ENCODE measurements at regions not wholly inside any gene's neighbourhood (a gene's known extent, or its start where the extent isn't known, plus 50 kb on each side); places are given as distances from the start of the nearest gene placed in this dataset.

DNA sequence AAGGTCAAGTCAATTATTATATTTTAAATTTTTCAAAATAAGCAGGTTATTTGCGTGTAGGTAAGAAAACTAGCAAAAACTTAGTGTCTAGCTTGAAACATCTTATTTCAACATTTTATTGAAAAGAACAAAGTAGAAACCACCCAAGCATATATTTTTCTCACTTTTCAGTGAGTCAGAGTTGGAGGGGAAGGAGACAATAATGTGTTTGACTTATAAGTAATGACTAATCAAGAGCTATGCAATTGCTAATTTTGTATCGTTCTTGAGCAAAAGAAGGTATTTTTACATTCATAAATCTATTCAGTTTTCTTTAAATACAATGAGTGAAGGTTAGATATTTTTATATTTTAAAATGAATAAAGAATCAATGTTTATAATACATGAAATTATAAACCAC, 54.4 kb upstream of the P2RY1 start:
- in situ Hi-C loops (cut with HindIII; ENCODE audit: low pct_ligation_motif_present, low pct_unique_long_range_greater_than_20kb, low sequenced_read_pairs): no loop called here
- DNase-seq: no peak

DNA sequence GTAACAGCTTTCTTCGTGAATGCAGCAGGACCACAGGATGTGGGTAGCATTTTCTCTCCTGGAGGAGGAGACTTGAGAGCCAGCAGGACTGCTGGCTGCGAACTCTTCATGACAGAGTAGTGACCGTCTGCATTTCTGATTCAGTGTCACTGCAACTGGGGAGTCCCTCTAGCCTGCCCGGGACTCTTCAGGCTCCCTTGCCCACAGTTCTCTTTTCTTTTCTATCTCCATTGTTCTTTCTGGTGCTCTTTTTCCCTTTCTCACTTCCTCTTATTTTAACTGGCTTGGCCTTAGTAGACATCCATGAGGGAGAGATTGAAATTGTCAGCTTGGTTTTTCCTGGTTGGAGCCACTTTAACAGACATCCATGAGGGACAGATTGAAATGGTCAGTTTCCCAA, 49.9 kb upstream of the P2RY1 start:
- DNase-seq: no peak
- in situ Hi-C loops (cut with HindIII; ENCODE audit: low pct_ligation_motif_present, low pct_unique_long_range_greater_than_20kb, low sequenced_read_pairs): no loop called here
